GM12873 (cell line): ENCODE measurements at regions not wholly inside any gene's neighbourhood (a gene's known extent, or its start where the extent isn't known, plus 50 kb on each side); places are given as distances from the start of the nearest gene placed in this dataset.

Experiments used
- CTCF ChIP-seq: IDR thresholded peaks from 2 replicates; pipeline ENCODE4 v1.5.1; 2012; ENCODE audit warnings: low read depth, mild to moderate bottlenecking, moderate library complexity, low read length, control low read depth; ENCODE audit not compliant: insufficient read depth; ENCODE audit errors: missing control alignments

DNA sequence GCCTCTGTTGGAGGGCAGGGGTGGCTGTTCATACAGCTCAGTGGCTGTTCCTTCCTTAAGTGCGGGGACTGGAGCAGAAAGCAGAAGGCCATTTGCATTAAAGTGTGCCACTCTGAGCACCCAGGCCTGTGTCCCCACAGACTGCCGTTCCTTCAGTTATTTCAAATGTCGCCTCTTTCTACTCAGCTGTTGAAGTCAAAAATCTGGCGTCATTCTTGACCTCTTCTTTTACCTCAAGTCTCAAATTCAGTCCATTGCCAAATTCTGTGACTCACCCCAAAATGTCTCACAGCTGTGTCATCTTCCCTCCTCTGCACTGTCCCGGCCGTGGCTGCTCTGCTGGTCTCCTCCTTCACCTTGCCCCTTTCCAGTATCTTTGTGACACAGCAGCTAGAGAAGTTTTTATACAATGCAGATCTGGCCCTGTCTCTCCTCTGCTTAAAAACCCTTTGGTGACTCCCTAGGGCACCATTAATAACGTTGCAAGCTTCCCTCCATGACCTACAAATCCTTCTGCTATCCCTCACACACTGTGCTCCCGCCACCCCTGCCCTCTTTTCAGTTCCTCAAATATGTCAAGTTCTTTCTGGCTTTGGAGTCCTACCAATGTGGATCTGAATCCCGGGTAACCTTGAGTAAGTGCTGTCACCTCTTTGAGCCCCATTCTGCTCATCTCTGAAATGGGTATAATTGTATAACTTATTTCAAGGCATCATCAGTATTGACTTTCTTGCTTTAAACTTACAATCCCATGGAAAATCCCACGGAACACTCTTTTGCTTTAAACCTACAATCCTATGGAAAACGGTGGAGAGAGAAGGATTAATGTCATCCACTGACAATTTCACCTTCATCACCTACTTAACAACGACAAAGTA is 98.3 kb upstream of the BOD1 start:
- TF ChIP-seq CTCF = no peak

DNA sequence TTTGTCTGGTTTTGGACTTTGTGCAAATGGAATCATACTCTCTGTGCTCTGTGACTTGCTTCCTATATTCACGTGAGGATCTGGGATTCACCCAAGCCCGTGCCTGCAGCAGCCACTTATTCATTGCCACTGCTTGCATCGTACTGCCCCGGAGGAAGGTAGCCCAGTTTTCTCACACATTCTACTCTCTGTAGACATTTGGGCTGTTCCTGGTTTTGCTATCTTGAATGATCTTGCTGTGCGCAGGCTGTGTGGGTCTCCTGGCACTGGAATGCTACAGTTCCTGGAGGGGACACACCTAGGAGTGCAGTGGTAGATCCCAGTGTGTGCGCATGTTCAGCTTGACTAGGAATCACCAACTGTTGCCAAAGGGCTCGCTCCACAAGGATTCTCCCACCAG is 99.2 kb upstream of the BOD1 start:
- no peak for TF ChIP-seq CTCF

- no peak for TF ChIP-seq CTCF
Measured at GRCh38 chr5:173716058-173716682, 99.7 kb upstream of the BOD1 start.

GRCh38 chr5:173717959-173718358 is 101.5 kb upstream of the BOD1 start:
- TF ChIP-seq CTCF = no peak

DNA sequence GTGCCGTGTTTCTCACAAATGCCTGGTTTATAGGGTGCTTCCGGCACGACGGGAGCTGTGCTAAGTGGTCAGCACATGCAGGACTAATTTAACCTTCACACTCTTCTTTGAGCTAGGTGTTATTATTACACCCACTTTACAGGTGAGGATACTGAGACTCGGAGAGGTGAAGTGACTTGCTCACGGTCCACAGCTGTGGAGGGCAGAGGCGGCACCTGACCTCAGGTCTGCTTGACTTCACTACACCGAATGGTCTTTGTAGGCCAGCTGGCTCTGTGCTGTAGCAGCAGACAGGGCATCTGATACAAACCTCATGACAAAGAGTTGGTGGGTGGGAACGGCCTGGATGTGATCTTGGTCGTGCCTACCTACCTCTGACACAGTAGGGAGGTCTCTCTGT is 102.0 kb upstream of the BOD1 start:
- no peak for TF ChIP-seq CTCF

DNA sequence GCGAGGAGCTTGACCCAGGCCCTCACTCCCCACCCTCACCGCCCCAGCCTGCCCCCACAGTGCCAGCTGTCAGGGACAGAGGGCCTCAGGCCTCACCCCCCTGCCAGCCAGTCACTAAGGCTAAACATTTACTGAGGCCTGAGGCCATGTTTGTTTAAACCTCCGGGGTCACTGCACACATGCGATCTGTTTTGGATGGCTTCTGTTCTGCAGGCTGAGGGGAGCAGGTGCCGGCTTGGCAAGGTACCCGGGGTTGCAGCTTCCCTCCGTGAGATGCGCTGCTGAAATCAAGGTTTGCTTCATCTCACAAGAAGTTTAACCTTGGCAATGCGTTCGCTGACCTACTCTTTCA is 103.3 kb upstream of the BOD1 start:
- no peak for TF ChIP-seq CTCF

DNA sequence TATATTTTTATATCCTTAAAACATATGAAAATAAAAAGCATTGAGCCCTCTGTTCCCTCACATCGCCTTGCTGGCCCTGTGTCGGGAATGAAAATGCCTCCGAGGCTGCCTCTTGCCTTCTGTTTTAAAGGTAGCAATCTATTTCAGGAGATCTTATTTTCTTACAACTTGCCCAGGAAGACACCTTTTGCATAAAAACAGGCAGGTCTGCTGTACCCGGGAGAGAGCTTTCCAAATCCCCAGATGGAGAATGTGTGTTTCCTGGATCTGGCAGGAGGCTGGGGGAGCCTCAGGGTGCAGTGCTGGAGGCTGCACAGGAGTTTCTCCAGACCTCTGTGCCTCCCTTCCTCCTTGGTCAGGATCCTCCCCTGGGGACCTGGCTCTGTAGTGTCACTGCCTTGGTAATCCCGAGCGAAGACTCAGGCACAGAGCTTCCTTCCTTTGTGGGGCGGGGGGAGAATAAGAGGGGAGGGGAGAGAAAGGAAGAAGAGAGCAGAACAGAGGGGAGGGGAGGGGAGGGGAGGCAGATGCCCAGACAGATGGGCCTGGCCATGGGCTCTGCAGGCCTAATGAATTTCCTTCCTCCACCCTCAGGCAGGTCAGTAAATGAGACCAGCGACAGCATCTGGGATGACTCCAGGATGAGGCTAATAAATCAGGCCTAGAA is 104.0 kb upstream of the BOD1 start:
- TF ChIP-seq CTCF = no peak
